ENCODE measurements at regions not wholly inside any gene's neighbourhood (a gene's known extent, or its start where the extent isn't known, plus 50 kb on each side); places are given as distances from the start of the nearest gene placed in this dataset.

DNA sequence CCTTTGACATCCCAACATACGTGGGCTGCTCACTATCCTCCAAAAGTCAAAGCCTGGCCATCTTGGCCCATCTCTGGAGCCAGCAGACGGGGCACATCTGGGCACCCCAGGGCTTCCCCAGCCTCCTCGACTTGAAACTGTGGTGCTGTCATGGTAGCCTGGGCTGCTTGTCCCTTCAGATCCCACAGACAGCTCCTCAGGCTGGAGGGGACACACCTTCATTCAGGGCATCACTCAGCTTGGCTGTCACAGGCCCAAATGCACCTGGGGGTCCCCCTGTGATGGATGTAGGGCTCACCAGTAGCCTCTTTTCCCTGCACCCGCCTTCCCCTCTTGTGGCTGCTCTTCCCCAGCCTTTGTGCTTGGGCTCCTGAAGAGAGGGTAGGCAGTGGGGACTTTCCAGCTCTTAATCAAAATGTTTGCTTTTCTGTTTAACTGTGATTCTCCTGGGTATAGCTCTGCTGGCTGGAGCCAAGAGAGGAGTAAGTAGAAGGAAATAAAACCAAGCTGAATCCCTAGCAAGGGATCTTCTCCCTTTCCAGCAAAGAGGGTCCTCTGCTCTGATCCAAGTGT lies 92.3 kb downstream of the GYPC start:
- no peak for DNase-seq

DNA sequence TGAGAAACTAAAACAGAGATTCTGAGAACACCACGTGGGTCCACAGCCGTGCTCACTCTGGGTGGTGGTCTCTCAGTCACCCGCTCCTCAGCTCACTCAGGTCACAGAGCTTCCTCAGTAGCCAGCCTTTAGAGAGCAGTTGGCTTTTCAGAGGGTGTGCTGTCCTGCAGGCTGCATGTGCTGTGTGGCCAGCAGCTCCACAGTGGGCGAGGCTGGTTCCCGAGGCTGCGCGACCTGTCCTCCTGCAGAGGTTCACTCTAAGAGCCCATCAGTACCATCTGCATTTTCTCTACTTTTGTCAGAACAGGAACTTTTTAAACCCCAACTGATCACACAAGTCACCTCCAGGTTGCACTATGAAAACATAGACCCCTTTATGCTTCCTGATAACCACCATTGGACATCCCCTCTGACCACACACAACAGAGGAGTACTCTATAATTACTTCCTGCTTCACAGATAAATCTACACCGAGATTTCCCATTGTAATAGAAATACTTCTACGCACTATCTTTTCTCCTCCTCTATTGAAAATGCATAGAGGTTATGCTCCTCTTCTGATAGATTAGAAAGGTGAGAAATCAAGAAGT lies 93.1 kb downstream of the GYPC start:
- no peak for DNase-seq

- DNase-seq: no peak
Observed at GRCh38 chr2:126749537-126749936, 93.6 kb downstream of the GYPC start.

DNA sequence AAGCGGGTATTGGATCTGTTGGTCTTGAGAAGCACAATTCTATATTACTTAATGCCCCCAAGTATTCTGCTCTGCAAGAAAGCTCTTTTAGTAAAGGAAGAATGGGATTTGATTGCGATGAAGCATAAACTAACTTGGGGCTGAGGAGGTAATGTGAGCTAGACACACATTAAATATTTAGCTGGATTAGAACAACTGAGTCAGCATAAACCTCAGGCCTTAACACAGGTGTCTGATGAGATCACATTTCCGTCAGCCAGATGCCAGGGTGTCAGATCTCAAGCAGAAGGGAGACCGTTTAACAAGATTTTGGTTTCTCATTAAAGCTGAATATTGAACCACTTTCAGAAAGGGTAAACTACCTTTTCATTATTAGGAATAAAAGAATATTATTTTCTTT lies 94.5 kb downstream of the GYPC start:
- no peak for DNase-seq

- no peak for DNase-seq
Observed at GRCh38 chr2:126751477-126751876, 95.5 kb downstream of the GYPC start.

- DNase-seq: no peak
Observed at GRCh38 chr2:126752876-126753275, 96.9 kb downstream of the GYPC start.

DNA sequence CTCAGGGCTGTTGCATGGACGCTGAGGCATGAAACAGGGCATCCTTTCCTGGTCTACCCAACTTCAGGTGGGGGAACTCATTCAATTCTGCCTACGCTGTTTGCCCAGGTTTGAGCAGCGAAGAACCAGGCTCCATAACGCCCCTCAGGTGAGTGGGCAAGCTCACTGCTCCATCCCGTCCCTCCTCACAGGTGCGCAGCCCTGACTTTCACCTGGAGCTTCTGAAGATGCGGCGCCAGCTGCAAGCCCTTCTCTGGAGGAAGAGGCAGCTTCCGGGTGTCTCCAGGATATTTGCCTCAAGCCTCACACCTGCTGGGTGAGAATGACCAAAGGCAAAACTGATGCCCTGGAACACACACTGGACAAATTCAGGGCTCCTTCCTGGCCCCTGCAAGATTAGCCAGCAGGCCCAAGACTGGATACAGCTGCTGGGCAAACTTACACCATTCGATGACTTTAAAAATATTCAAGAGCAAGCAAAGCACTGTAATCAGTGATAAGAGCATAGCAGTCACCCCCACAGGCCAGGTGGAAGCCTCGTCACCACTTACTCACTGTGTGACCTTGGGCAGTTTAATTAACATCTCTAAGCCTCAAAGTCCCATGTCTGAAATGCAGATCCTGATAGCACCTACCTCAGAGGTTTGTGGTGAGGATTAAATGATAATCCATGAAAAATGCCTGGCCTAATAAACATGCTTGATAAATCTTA lies 97.7 kb downstream of the GYPC start:
- no peak for DNase-seq

DNA sequence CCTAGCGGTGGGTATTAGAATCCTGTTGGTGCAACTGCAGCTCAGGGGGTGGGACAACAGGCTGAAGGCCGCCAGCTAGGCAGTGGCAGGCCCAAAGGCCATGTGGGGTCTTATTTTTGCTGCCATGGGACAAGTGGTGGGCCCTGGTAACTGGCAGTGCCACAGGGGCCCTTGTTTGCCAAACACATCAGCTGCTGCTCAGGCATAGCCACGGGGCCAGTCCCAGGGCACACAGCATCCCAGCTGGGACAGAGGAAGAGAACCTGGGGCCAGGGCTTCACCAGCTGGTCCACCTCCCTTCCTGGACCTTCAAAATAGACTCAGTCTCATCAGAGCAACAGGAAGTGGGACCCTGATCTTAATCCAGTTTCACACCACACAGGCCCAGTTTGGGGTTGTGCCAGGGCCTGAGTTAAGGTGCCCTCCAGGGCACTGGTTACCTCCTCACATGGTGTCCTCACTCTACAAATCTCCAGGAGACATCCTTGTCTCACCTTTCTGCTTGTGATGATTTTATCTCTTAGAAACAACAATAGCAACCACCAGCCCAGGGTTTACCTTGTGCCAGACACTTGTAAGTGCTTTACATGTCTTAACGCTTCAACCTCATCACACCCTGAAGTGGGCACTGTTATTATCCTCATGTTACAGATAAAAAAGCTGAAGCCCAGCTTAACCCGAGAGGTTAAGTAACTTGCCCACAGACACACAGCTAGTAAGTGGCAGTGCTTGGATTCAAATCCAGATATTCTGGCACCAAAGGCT lies 98.5 kb downstream of the GYPC start:
- no peak for DNase-seq

- DNase-seq: no peak
Observed at GRCh38 chr2:126756125-126756524, 100.2 kb downstream of the GYPC start.

GRCh38 chr2:126761256-126761980 lies 105.5 kb downstream of the GYPC start:
- no peak for DNase-seq

GRCh38 chr2:126761981-126762878 lies 106.3 kb downstream of the GYPC start:
- no peak for DNase-seq

DNA sequence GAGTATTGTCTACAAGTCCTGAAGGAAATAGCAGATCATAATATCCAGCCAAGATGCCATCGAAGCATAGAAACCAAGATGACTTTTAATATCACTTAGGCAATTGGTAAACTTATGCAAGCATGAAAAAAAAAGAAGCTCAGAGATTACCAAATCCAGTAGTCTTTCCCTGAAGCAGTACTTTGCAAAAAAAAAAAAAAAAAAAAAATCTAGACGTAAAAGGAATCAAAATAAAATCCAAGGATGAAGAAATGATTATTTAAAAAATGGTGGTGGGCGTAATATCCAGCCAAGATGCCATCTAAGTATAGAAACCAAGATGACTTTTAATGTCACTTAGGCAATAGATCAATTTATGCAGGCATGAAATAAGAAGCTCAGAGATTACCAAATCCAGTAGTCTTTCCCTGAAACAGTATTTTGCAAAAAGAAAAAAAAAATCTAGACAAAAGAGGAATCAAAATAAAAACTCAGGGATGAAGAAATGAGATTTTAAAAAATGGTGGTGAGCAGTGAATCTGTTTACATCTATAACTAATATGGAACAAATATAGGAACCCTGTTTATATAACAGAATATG lies 108.8 kb downstream of the GYPC start:
- DNase-seq: no peak

- no peak for DNase-seq
Observed at GRCh38 chr2:126765395-126765794, 109.4 kb downstream of the GYPC start.

DNA sequence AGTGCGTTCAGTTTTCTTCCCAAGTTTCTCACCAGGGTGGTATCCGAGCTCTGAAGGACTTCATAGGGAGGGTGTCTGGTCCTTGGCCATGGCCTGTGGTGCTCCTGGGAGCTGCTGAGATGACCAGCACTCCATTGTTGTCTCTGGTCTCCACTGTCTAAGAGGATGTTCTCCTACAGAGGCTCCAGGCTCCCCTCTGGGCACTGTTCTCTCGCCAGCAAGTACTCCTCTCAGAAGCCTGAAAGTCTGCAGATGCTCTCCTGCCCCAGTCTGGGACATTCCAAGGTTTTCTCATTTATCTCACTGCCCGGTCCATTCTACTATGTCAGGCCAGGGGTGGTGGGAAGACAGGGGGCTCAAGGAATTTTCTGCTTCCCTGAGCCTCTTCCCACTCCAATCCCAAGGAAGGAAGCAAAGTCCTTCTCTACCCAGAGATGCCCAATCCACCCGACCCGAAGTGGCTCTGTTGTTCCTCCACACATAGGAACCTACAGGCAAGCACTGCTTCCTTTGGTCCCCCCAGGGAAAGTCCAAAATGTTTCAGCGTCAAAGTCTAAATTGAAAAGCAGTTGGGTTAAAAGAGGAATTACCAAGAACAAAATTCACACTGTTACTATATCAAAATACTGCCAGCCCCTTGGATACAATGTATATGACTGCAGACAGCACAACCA lies 110.5 kb downstream of the GYPC start:
- DNase-seq: no peak

GRCh38 chr2:126766969-126767296 lies 111.0 kb downstream of the GYPC start:
- no peak for DNase-seq

- DNase-seq: no peak
Observed at GRCh38 chr2:126769118-126769517, 113.2 kb downstream of the GYPC start.

GRCh38 chr2:126770466-126770865 lies 114.5 kb downstream of the GYPC start:
- DNase-seq: no peak

- DNase-seq: no peak
Observed at GRCh38 chr2:126771094-126771493, 115.1 kb downstream of the GYPC start.

DNA sequence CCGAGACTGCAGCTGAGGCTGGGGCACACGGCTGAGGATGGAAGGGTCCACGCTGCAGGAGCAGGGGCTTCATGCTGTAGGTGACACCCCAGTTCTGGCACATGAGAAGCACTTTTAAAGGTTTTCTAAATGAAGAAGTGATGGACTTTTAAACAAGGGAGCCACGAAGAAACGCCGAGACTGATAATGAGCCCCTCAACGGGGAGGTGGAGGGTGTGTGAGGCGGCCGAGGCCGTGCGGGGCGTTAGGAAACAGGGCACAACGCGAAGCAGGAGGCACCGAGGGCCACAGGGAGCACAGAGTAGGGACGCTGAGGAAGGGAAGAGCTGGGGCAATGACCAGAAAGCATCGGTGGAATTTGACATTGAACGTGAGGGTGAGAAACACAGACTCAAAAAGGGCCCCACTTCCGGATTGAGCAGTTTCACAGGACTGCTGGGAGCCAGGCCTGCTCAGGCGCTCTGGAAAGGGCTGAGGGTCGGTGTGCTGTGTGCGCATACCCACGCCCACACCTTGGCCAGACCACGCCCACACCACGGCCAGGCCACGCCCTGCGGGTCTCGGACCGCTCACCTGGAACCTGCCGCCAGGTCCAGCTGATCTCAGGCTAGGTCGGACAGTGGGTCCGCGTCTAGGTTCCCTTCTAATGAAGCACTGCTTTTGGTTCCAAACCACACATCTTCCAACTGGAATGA lies 115.7 kb downstream of the GYPC start:
- no peak for DNase-seq

DNA sequence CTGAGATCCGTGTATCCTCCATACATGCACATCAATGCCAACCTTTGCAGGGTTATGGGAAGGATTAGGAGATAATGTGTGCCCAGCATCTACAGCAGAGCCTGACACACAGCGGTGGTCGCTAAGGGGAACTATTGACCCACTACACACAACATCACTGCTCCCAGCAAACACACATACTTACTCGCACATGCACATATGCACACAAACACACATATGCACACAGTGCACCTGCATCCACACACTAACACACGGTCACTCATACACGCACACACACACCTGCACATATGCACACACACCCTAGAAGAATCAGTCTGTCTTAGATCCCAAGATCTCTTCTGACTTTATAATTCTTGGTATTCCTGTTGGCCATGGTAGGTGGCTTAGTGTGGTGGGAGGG lies 118.3 kb downstream of the GYPC start:
- no peak for DNase-seq

- no peak for DNase-seq
Observed at GRCh38 chr2:126774761-126775160, 118.8 kb downstream of the GYPC start.

Measured in DMS 273 treated with DMSO at 0.1 percent for 48 hours (cell line).